ENCODE measurements at regions not wholly inside any gene's neighbourhood (a gene's known extent, or its start where the extent isn't known, plus 50 kb on each side); places are given as distances from the start of the nearest gene placed in this dataset.

DNA sequence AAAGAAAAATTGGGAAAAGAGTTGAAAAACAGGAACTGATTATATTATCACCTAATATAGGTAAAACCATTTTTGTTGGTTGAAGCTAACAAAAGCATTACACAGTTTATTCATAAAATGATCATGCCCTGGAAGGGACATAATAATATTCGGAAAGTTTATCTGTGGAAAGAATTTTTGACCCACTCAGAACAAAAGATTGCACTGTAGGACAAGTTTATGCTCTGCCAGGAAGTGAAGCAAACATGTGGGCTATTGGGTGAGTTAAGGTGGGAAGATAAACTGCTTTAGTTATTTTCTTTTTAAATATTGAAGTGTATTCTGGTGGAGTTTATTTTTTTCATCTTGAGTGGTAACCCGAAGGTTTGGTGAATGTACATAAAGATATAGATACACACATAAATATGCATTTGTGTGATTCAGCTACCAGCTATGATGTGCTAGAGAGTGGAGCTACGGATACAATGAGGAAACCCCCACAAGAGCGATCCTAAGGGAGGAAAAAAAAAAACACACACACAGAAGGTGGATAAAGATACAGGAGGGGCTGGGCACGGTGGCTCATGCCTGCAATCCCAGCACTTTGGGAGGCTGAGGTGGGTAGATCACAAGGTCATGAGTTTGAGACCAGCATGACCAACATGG, 506.4 kb upstream of the THBS1 start:
- CTCF ChIA-PET: no interaction called here
- Mint-ChIP-seq H3K4me3 (no peak overlapping the region), H3K27ac (no peak overlapping the region), H3K4me1 (ENCODE audit: low read depth) (no peaks in the 10 kb centered on the region), H3K36me3 (ENCODE audit: low read depth) (no peaks in the 10 kb centered on the region), H3K27me3 (peaks cover 27% of the 10 kb centered on the region), H3K9me3 (no peaks in the 10 kb centered on the region)
- Histone ChIP-seq H3K4me3 (ENCODE audit: low read length) (no peak overlapping the region), H3K27me3 (ENCODE audit: control insufficient read depth in 1 of 2, insufficient read depth in 2 of 2, low read length in 2 of 2) (peaks cover 0 to 4% of the 10 kb centered on the region in 2 experiments), H3K36me3 (ENCODE audit: insufficient read depth, low read length) (no peaks in the 10 kb centered on the region), H3K9me3 (ENCODE audit: control insufficient read depth in 1 of 2, insufficient read depth in 1 of 2, low read length in 2 of 2) (no peaks in the 10 kb centered on the region), H3K27ac (ENCODE audit: low read depth in 1 of 2, low read length in 2 of 2) (no peak overlapping the region), H3K4me1 (ENCODE audit: insufficient read depth, low read length) (no peaks in the 10 kb centered on the region)
- POLR2A ChIA-PET: interaction anchor here (0.6 kb wide), 2 partner anchors 47 to 218 kb away, joined by 3 read pairs; no protein-coding TSS in a partner anchor
- TF ChIP-seq, protein P1, sequence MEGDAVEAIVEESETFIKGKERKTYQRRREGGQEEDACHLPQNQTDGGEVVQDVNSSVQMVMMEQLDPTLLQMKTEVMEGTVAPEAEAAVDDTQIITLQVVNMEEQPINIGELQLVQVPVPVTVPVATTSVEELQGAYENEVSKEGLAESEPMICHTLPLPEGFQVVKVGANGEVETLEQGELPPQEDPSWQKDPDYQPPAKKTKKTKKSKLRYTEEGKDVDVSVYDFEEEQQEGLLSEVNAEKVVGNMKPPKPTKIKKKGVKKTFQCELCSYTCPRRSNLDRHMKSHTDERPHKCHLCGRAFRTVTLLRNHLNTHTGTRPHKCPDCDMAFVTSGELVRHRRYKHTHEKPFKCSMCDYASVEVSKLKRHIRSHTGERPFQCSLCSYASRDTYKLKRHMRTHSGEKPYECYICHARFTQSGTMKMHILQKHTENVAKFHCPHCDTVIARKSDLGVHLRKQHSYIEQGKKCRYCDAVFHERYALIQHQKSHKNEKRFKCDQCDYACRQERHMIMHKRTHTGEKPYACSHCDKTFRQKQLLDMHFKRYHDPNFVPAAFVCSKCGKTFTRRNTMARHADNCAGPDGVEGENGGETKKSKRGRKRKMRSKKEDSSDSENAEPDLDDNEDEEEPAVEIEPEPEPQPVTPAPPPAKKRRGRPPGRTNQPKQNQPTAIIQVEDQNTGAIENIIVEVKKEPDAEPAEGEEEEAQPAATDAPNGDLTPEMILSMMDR (IDR thresholded peaks at IDR 0.05): no peak
- ATAC-seq (ENCODE audit: poor library complexity) (no peak), DNase-seq (no peak)
- intact Hi-C loops (cut with DNase I, micrococcal nuclease): no loop called here

DNA sequence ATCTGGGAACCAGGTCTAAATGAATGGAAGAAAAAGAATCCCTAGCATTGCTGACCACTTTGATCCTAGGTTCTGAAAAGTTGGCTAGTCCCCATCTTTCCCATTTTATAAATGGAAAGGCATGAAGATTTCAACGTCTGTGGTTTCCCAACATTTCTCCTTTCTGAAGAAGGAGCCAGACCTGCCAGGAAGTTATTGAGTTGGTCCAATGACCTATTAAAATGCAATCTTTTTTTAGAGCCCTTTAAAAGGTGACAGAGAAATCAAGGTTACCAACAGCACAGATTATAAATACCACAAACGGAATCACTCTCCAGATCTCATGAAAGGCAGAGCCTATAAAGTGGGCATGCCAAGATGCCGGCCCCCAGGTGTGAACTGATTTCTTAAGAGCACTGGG, 505.6 kb upstream of the THBS1 start:
- no peak overlapping the region for H3K27ac ChIP-seq (ENCODE audit: low read depth in 1 of 2, low read length in 2 of 2)
- DNase-seq (no peak), ATAC-seq (ENCODE audit: poor library complexity) (no peak)
- Mint-ChIP-seq H3K36me3 (ENCODE audit: low read depth) (no peaks in the 10 kb centered on the region), H3K27ac (no peak overlapping the region), H3K9me3 (no peaks in the 10 kb centered on the region), H3K4me3 (no peak overlapping the region), H3K27me3 (peaks cover 23% of the 10 kb centered on the region), H3K4me1 (ENCODE audit: low read depth) (no peaks in the 10 kb centered on the region)
- CTCF ChIA-PET: no interaction called here
- intact Hi-C loops (cut with DNase I, micrococcal nuclease): no loop called here
- no peaks in the 10 kb centered on the region for H3K9me3 ChIP-seq (ENCODE audit: control insufficient read depth in 1 of 2, insufficient read depth in 1 of 2, low read length in 2 of 2)
- no peaks in the 10 kb centered on the region for H3K36me3 ChIP-seq (ENCODE audit: insufficient read depth, low read length)
- POLR2A ChIA-PET: no interaction called here
- no peaks in the 10 kb centered on the region for H3K4me1 ChIP-seq (ENCODE audit: insufficient read depth, low read length)
- no peak overlapping the region for H3K4me3 ChIP-seq (ENCODE audit: low read length)
- H3K27me3 ChIP-seq (ENCODE audit: control insufficient read depth in 1 of 2, insufficient read depth in 2 of 2, low read length in 2 of 2): peaks cover 0 to 4% of the 10 kb centered on the region in 2 experiments
- TF ChIP-seq, protein P1 (IDR thresholded peaks at IDR 0.05): no peak

GRCh38 chr15:39075756-39076341, 505.0 kb upstream of the THBS1 start:
- no peaks in the 10 kb centered on the region for H3K36me3 ChIP-seq (ENCODE audit: insufficient read depth, low read length)
- H3K36me3 Mint-ChIP-seq (ENCODE audit: low read depth): no peaks in the 10 kb centered on the region
- no peaks in the 10 kb centered on the region for H3K9me3 ChIP-seq (ENCODE audit: control insufficient read depth in 1 of 2, insufficient read depth in 1 of 2, low read length in 2 of 2)
- H3K9me3 Mint-ChIP-seq: no peaks in the 10 kb centered on the region
- no peak overlapping the region for H3K4me3 Mint-ChIP-seq
- TF ChIP-seq, protein P1 (IDR thresholded peaks at IDR 0.05): no peak
- peaks cover 0 to 4% of the 10 kb centered on the region in 2 experiments for H3K27me3 ChIP-seq (ENCODE audit: control insufficient read depth in 1 of 2, insufficient read depth in 2 of 2, low read length in 2 of 2)
- H3K27ac Mint-ChIP-seq: no peak overlapping the region
- intact Hi-C loops (cut with DNase I, micrococcal nuclease): no loop called here
- CTCF ChIA-PET: no interaction called here
- H3K27ac ChIP-seq (ENCODE audit: low read depth in 1 of 2, low read length in 2 of 2): no peak overlapping the region
- H3K27me3 Mint-ChIP-seq: peaks cover 23% of the 10 kb centered on the region
- no peaks in the 10 kb centered on the region for H3K4me1 ChIP-seq (ENCODE audit: insufficient read depth, low read length)
- no peak for DNase-seq
- no peak overlapping the region for H3K4me3 ChIP-seq (ENCODE audit: low read length)
- H3K4me1 Mint-ChIP-seq (ENCODE audit: low read depth): no peaks in the 10 kb centered on the region
- POLR2A ChIA-PET: no interaction called here
- ATAC-seq (ENCODE audit: poor library complexity): no peak

Data from CD4-positive, alpha-beta T cell (primary cell).